ENCODE measurements at regions not wholly inside any gene's neighbourhood (a gene's known extent, or its start where the extent isn't known, plus 50 kb on each side); places are given as distances from the start of the nearest gene placed in this dataset.
"Not testable (repeated sequence)": the region's sequence is repeated elsewhere in the genome, so short reads cannot be mapped to it uniquely, and the experiment has no call there.

GRCh38 chr7:91465595-91466061, 201.4 kb downstream of the FZD1 start:
- DNase-seq = no peak

DNA sequence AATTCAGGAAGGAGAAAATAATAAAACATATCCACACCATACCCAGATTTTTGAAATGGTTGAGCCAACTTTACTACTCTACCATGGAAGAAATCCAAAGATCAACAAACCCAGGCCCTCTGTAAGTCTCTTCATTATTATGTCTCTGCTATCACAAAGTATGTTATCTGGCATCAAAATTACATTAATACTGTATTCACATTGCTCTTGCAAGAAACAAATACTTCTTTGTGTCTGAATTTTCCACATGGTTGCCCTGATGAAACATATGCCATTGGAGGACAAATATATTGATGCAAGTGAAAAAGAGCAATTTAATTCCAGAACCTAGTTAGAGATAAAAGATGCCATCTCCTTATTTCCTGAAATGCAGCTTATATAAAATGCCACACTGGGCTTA, 204.0 kb downstream of the FZD1 start:
- DNase-seq = no peak

DNA sequence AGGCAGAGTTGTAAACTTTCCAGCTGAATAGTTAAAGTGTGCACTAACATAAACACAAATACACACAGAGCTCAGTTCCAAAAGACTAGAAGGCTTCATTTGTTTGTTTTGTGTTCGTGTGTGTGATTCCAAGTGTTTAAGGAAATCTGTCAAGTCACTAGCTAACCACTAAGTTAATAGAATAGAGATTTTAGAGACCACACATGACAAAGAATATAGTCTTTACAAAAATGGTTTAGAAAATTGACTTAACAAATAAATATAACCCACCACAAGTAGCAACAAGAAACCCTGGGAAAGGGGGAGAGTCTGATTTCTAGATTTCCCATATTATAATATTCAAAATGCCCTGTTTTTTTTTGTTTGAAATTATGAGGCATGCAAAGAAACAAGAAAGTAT, 209.4 kb downstream of the FZD1 start:
- DNase-seq = no peak

GRCh38 chr7:91474074-91474473, 209.8 kb downstream of the FZD1 start:
- DNase-seq = no peak

DNA sequence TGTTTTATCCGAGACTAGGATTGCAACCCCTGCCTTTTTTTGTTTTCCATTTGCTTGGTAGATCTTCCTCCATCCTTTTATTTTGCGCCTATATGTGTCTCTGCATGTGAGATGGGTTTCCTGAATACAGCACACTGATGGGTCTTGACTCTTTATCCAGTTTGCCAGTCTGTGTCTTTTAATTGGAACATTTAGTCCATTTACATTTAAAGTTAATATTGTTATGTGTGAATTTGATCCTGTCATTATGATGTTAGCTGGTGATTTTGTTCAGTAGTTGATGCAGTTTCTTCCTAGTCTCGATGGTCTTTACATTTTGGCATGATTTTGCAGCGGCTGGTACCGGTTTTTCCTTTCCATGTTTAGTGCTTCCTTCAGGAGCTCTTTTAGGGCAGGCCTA, 216.2 kb downstream of the FZD1 start:
- DNase-seq = not testable (repeated sequence)

- DNase-seq = no peak
Observed at GRCh38 chr7:91491868-91492267, 227.6 kb downstream of the FZD1 start.

DNA sequence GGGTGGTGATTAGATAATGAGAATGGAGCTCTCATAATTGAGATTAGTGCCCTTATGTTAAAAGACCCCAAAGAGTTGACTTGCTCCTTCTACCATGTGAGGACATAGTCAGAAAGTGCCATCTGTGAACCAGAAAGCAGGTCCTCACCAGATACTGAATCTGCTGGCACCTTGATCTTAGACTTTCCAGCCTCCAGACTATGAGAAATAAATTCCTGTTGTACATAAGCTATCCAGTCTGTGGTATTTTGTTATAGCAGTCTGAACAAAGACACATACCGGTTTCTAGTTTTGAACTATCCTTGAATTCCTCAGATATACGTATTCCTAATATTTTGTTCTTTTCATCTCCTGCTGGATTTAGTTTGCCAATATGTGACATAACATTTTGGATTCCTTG, 228.1 kb downstream of the FZD1 start:
- DNase-seq = no peak

GRCh38 chr7:91492773-91493172, 228.5 kb downstream of the FZD1 start:
- no peak for DNase-seq

- no peak for DNase-seq
Observed at GRCh38 chr7:91494450-91494849, 230.2 kb downstream of the FZD1 start.

DNA sequence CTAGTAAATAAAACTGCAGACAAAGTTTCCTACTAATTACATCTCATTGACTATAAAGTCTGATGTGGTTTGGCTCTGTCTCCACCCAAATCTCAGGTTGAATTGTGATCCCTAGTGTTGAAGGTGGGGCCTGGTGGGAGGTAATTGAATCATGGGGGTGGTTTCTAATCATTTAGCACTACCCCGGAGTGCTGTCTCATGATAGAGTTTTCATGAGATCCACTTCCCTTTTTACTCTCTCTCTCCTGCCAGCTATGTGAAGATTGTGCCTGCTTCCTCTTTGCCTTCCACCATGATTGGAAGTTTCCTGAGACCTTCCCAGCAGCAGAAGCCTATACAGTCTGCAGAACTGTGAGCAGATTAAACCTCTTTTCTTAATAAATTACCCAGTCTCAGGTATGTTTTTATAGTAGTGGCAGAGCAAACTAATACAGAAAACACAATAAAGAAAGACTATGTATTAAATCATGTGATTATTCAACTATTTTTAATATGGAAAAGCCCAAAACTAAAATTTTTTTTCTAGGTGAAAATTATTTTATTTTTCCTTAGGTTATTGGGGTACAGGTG, 232.1 kb downstream of the FZD1 start:
- no peak for DNase-seq

DNA sequence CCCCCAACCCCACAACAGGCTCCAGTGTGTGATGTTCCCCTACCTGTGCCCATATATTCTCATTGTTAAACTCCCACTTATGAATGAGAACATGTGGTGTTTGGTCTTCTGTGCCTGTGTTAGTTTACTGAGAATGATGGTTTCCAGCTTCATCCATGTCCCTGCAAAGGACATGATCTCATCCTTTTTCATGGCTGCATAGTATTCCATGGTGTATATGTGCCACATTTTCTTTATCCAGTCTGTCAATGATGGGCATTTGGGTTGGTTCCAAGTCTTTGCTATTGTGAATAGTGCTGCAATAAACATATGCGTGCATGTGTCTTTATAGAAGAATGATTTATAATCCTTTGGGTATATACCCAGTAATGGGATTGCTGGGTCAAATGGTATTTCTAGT, 233.0 kb downstream of the FZD1 start:
- not testable (repeated sequence) for DNase-seq

- DNase-seq = no peak
Observed at GRCh38 chr7:91503934-91504555, 239.8 kb downstream of the FZD1 start.

- no peak for DNase-seq
Observed at GRCh38 chr7:91504919-91505318, 240.7 kb downstream of the FZD1 start.

- DNase-seq = not testable (repeated sequence)
Observed at GRCh38 chr7:91506966-91507365, 242.7 kb downstream of the FZD1 start.

DNA sequence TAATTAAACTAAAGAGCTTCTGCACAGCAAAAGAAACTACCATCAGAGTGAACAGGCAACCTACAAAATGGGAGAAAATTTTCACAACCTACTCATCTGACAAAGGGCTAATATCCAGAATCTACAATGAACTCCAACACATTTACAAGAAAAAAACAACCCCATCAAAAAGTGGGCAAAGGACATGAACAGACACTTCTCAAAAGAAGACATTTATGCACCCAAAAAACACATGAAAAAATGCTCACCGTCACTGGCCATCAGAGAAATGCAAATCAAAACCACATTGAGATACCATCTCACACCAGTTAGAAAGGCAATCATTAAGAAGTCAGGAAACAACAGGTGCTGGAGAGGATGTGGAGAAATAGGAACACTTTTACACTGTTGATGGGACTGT, 247.6 kb downstream of the FZD1 start:
- not testable (repeated sequence) for DNase-seq

DNA sequence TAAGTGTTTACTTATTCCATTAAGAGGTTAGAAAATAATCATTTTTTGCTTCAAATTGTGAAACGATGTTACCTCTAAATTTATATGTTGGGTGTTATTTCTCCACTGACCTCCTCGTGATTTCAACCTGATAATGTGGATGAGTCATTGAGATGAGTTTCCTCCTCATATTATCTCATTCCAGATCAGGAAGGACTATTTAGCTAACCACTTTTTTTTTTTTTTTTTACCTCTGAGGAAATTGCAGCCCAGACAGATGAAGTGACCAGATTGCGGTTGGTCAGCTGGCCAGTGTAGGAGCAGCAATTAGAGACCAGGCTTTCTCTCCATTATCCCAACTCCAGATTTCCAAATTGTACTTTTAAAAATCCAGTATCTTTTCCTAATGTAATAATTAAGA, 248.7 kb downstream of the FZD1 start:
- peak; percentile 64 for DNase-seq

- no peak for DNase-seq
Observed at GRCh38 chr7:91514591-91514990, 250.4 kb downstream of the FZD1 start.

GRCh38 chr7:91515961-91516360, 251.7 kb downstream of the FZD1 start:
- no peak for DNase-seq

- DNase-seq = no peak
Observed at GRCh38 chr7:91517201-91517785, 253.1 kb downstream of the FZD1 start.

DNA sequence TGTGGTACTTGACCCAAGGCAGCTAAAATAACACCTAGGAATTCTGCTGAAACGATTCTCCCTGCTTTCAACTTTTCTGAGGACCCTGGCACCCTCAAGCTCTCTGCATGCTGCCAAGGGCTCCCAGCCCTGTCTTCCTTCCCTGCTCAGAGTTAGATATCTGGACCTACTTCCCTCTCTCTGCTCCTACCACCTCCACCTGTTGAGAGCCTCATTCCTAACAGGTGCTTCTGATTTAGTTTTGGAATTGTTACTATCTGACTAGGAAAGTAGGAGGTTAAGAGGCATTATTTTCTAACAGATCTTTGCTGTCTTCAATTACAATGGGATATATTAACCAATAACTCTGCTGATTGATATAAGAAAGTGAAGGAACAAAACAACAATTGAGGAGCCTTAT, 253.8 kb downstream of the FZD1 start:
- no peak for DNase-seq

- DNase-seq = no peak
Observed at GRCh38 chr7:91519241-91520158, 255.3 kb downstream of the FZD1 start.

DNA sequence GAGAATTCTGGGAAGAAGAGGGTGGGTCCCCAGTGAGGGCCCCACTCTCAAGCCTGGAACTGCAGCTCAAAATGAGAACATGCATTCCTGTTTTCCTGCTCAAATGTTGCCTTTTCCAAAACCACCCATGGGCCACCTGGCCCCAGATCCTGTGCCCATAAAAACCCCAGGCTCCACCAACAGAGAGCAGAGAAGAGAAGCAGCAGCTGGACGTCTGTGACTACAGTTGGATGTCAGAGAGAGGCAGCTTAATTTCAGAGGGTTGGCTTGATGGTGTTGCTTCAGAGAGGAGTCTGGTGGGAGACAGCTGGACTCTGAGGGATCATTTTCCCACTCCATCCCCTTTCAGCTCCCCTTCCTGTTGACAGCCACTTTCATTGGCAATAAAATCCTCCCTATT, 256.4 kb downstream of the FZD1 start:
- DNase-seq = no peak

GRCh38 chr7:91526404-91526803, 262.2 kb downstream of the FZD1 start:
- DNase-seq = no peak

DNA sequence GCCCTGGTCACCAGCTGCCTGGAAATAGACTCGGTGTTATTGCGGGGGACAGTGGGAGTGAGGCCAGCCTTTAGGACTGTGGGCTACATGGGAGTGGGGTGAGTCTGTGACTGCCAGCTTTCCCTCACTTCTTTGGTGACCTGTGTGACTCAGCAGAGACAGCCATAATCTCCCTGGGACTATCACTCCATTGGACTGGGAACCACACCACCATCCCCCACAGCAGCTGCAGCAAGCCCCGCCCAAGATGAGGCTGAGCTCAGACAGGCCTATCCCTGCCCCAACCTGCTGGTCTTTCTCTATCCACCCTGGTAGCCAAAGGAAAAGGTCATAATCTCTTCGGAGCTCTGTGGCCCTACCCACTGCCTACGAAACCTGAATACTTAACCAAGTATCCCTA, 263.2 kb downstream of the FZD1 start:
- DNase-seq = no peak

Measured in islet precursor cell (in vitro differentiated cells).